Astrocyte (in vitro differentiated cells and primary cell): ENCODE measurements at regions not wholly inside any gene's neighbourhood (a gene's known extent, or its start where the extent isn't known, plus 50 kb on each side); places are given as distances from the start of the nearest gene placed in this dataset.

ENCODE experiments used
- DNase-seq: peaks from one replicate; pipeline ENCODE4 v3.0.0-alpha.2; 2010; ENCODE audit warnings: low read depth
- FAIRE-seq: peaks from 2 replicates; lab custom pipeline; 2011; peaks lifted over from hg19 to GRCh38; lab: Jason Lieb, UNC
- H2AFZ ChIP-seq: 2 replicates; pipeline ENCODE4 v1.6.0; 2012; ENCODE audit warnings: low read depth, low read length, inconsistent platforms
- H3K27ac ChIP-seq: 2 replicates; pipeline ENCODE4 v1.5.1; 2011; ENCODE audit warnings: low read depth, low read length, inconsistent platforms
- H3K27me3 ChIP-seq: 2 replicates; pipeline ENCODE4 v1.6.0; 2011; ENCODE audit warnings: low read length, inconsistent platforms; ENCODE audit not compliant: insufficient read depth
- H3K36me3 ChIP-seq: 2 replicates; pipeline ENCODE4 v1.5.1; 2011; ENCODE audit warnings: low read length, inconsistent platforms; ENCODE audit not compliant: insufficient read depth
- H3K4me1 ChIP-seq: 2 replicates; pipeline ENCODE4 v1.5.1; 2011; ENCODE audit warnings: low read length, inconsistent platforms; ENCODE audit not compliant: insufficient read depth
- H3K4me2 ChIP-seq: 2 replicates; pipeline ENCODE4 v1.6.0; 2012; ENCODE audit warnings: low read length, inconsistent platforms
- H3K4me3 ChIP-seq: 2 replicates; pipeline ENCODE4 v1.5.1; 2011; ENCODE audit warnings: low read depth, mild to moderate bottlenecking, low read length, inconsistent platforms; ENCODE audit not compliant: insufficient read depth
- H3K79me2 ChIP-seq: 2 replicates; pipeline ENCODE4 v1.6.0; 2012; ENCODE audit warnings: mild to moderate bottlenecking, low read length, inconsistent platforms; ENCODE audit not compliant: insufficient read depth
- H3K9ac ChIP-seq: 2 replicates; pipeline ENCODE4 v1.6.0; 2012; ENCODE audit warnings: mild to moderate bottlenecking, low read length, inconsistent platforms
- H3K9me3 ChIP-seq: 2 replicates; pipeline ENCODE4 v1.5.1; 2012; ENCODE audit warnings: low read depth, mild to moderate bottlenecking, low read length, inconsistent platforms; ENCODE audit not compliant: insufficient read depth
- H4K20me1 ChIP-seq: 2 replicates; pipeline ENCODE4 v1.6.0; 2012; ENCODE audit warnings: low read length, inconsistent platforms; ENCODE audit not compliant: insufficient read depth
- H3K27ac Mint-ChIP-seq: one replicate; pipeline ENCODE4 v1.8.0; 2021; ENCODE audit warnings: mild to moderate bottlenecking, mixed read lengths; ENCODE audit not compliant: unreplicated experiment
- H3K27me3 Mint-ChIP-seq: one replicate; pipeline ENCODE4 v1.8.0; 2021; ENCODE audit warnings: low read depth, mixed read lengths; ENCODE audit not compliant: unreplicated experiment
- H3K36me3 Mint-ChIP-seq: one replicate; pipeline ENCODE4 v1.8.0; 2021; ENCODE audit warnings: low read depth, mixed read lengths; ENCODE audit not compliant: unreplicated experiment
- H3K4me1 Mint-ChIP-seq: one replicate; pipeline ENCODE4 v1.8.0; 2021; ENCODE audit warnings: low read depth, mixed read lengths; ENCODE audit not compliant: unreplicated experiment
- H3K4me3 Mint-ChIP-seq: one replicate; pipeline ENCODE4 v1.8.0; 2021; ENCODE audit warnings: mild to moderate bottlenecking, moderate library complexity, mixed read lengths; ENCODE audit not compliant: unreplicated experiment
- H3K9me3 Mint-ChIP-seq: one replicate; pipeline ENCODE4 v1.8.0; 2021; ENCODE audit warnings: mild to moderate bottlenecking, mixed read lengths; ENCODE audit not compliant: unreplicated experiment
- CTCF ChIP-seq: IDR thresholded peaks from 2 replicates; pipeline ENCODE4 v1.5.1; 2011; ENCODE audit warnings: low read depth, mild to moderate bottlenecking, inconsistent platforms, low read length, moderate library complexity; ENCODE audit not compliant: insufficient read depth
- EZH2 ChIP-seq: IDR thresholded peaks from 2 replicates; pipeline ENCODE4 v1.6.1; 2012; ENCODE audit warnings: mild to moderate bottlenecking, low read length, inconsistent platforms; ENCODE audit not compliant: insufficient read depth

- TF ChIP-seq EZH2 = no peak
- TF ChIP-seq CTCF = no peak
- no peak overlapping the region for H3K4me3 Mint-ChIP-seq
- no peaks in the 10 kb centered on the region for H3K27me3 ChIP-seq
- no peak overlapping the region for H3K27ac ChIP-seq
- H3K4me1 Mint-ChIP-seq = peaks cover 3% of the 10 kb centered on the region
- no peaks in the 10 kb centered on the region for H3K79me2 ChIP-seq
- H3K9me3 Mint-ChIP-seq = peaks cover 6% of the 10 kb centered on the region
- H3K4me2 ChIP-seq = no peak overlapping the region
- no peaks in the 10 kb centered on the region for H3K27me3 Mint-ChIP-seq
- H3K4me3 ChIP-seq = no peak overlapping the region
- no peaks in the 10 kb centered on the region for H3K36me3 ChIP-seq
- H3K4me1 ChIP-seq = no peaks in the 10 kb centered on the region
- FAIRE-seq (no peak), DNase-seq (no peak)
- no peaks in the 10 kb centered on the region for H3K36me3 Mint-ChIP-seq
- H2AFZ ChIP-seq = no peak overlapping the region
- H3K27ac Mint-ChIP-seq = no peak overlapping the region
- no peaks in the 10 kb centered on the region for H3K9me3 ChIP-seq
- no peaks in the 10 kb centered on the region for H4K20me1 ChIP-seq
- H3K9ac ChIP-seq = no peak overlapping the region
Measured at GRCh38 chr2:44093970-44094369, 74.7 kb upstream of the PPM1B start.

- no peaks in the 10 kb centered on the region for H3K27me3 Mint-ChIP-seq
- Histone ChIP-seq H3K4me3 (no peak overlapping the region), H3K4me2 (no peak overlapping the region), H3K27me3 (no peaks in the 10 kb centered on the region), H3K27ac (no peak overlapping the region), H2AFZ (no peak overlapping the region), H3K9ac (no peak overlapping the region), H4K20me1 (no peaks in the 10 kb centered on the region), H3K36me3 (no peaks in the 10 kb centered on the region), H3K4me1 (peaks cover 13% of the 10 kb centered on the region), H3K9me3 (no peaks in the 10 kb centered on the region), H3K79me2 (no peaks in the 10 kb centered on the region)
- no peak overlapping the region for H3K27ac Mint-ChIP-seq
- no peak overlapping the region for H3K4me3 Mint-ChIP-seq
- DNase-seq (no peak), FAIRE-seq (no peak)
- TF ChIP-seq EZH2 (no peak), CTCF (no peak)
- H3K9me3 Mint-ChIP-seq = peaks cover 6% of the 10 kb centered on the region
- no peaks in the 10 kb centered on the region for H3K36me3 Mint-ChIP-seq
- H3K4me1 Mint-ChIP-seq = peaks cover 12% of the 10 kb centered on the region
Measured at GRCh38 chr2:44097322-44097907, 71.3 kb upstream of the PPM1B start.

- Histone ChIP-seq H3K9ac (no peak overlapping the region), H4K20me1 (no peaks in the 10 kb centered on the region), H3K27ac (no peak overlapping the region), H3K9me3 (no peaks in the 10 kb centered on the region), H3K27me3 (no peaks in the 10 kb centered on the region), H3K36me3 (no peaks in the 10 kb centered on the region), H2AFZ (no peak overlapping the region), H3K4me1 (peaks cover 13% of the 10 kb centered on the region), H3K79me2 (no peaks in the 10 kb centered on the region), H3K4me2 (no peak overlapping the region), H3K4me3 (no peak overlapping the region)
- Mint-ChIP-seq H3K4me1 (peaks cover 12% of the 10 kb centered on the region), H3K4me3 (no peak overlapping the region), H3K36me3 (no peaks in the 10 kb centered on the region), H3K9me3 (peaks cover 5% of the 10 kb centered on the region), H3K27me3 (no peaks in the 10 kb centered on the region), H3K27ac (no peak overlapping the region)
- TF ChIP-seq CTCF = no peak
- TF ChIP-seq EZH2 = no peak
- DNase-seq (no peak), FAIRE-seq (no peak)
Measured at GRCh38 chr2:44098050-44098449, 70.6 kb upstream of the PPM1B start.
